Panc1 (cell line): ENCODE measurements at regions not wholly inside any gene's neighbourhood (a gene's known extent, or its start where the extent isn't known, plus 50 kb on each side); places are given as distances from the start of the nearest gene placed in this dataset.

Experiments used
- ATAC-seq: fragments of 200-7000 bp; cut with Tn5 transposase; 2 replicates; pipeline ENCODE4 v1.9.1; 2020; ENCODE audit warnings: mild to moderate bottlenecking, moderate library complexity
- BruUV-seq: library from RNA; stranded (reverse); fragments of 400-500 nt; replicated peaks from 2 replicates; lab custom pipeline; 2021; lab: Mats Ljungman, UMichigan
- CTCF ChIA-PET: fragments of 300-600 bp; sonication (Branson Sonifier 250); formaldehyde crosslinking; loops from one replicate; lab custom pipeline; 2022; ENCODE audit warnings: antibody characterized with exemption; lab: Charles Lee
- POLR2A ChIA-PET: fragments of 300-600 bp; sonication (Branson Sonifier 250); formaldehyde crosslinking; loops from one replicate; lab custom pipeline; 2022; ENCODE audit warnings: antibody characterized with exemption; lab: Charles Lee
- DNase-seq: peaks from one replicate; pipeline ENCODE4 v3.0.0-alpha.2; 2010; ENCODE audit warnings: low read depth, low spot score
- H3K27ac ChIP-seq: 2 replicates; pipeline ENCODE4 v1.5.1; 2011; ENCODE audit warnings: mild to moderate bottlenecking, low read length, inconsistent platforms
- H3K27me3 ChIP-seq: fragments of 200-500 bp; sonication (Bioruptor generic); 2 replicates; pipeline ENCODE4 v1.6.0; 2014; ENCODE audit warnings: low read length, inconsistent platforms; ENCODE audit not compliant: control insufficient read depth, insufficient read depth
- H3K36me3 ChIP-seq: fragments of 200-500 bp; sonication (Bioruptor generic); 2 replicates; pipeline ENCODE4 v1.5.1; 2014; ENCODE audit warnings: inconsistent platforms, mild to moderate bottlenecking, low read length, moderate library complexity; ENCODE audit not compliant: control insufficient read depth, insufficient read depth
- H3K4me1 ChIP-seq: 2 replicates; pipeline ENCODE4 v1.5.1; 2011; ENCODE audit warnings: inconsistent platforms, mild to moderate bottlenecking, low read length, moderate library complexity; ENCODE audit not compliant: control insufficient read depth, insufficient read depth
- H3K4me3 ChIP-seq, 2 experiments: 2 replicates each; pipeline ENCODE4 v1.5.1; 2011 to 2012; ENCODE audit warnings: low read depth in 2 of 2, low read length in 2 of 2, mild to moderate bottlenecking in 2 of 2, inconsistent platforms in 1 of 2, moderate library complexity in 1 of 2
- H3K9me3 ChIP-seq: fragments of 200-500 bp; sonication (Bioruptor generic); 2 replicates; pipeline ENCODE4 v1.5.1; 2014; ENCODE audit warnings: low read depth, mild to moderate bottlenecking, inconsistent platforms, low read length, moderate library complexity; ENCODE audit not compliant: control insufficient read depth, insufficient read depth
- POLR2AphosphoS5 ChIP-seq: IDR thresholded peaks from 2 replicates; pipeline ENCODE4 v1.6.1; 2012; ENCODE audit warnings: mild to moderate bottlenecking, low read depth, low read length, moderate library complexity
- SIN3A ChIP-seq: IDR thresholded peaks from 2 replicates; pipeline ENCODE4 v1.6.1; 2012; ENCODE audit warnings: low read depth, mild to moderate bottlenecking, low read length, moderate library complexity, borderline replicate concordance; ENCODE audit not compliant: insufficient read depth
- TCF7L2 ChIP-seq: IDR thresholded peaks from 2 replicates; pipeline ENCODE4 v1.6.1; 2011; ENCODE audit warnings: mild to moderate bottlenecking, low read depth, low read length, inconsistent platforms
- in situ Hi-C: cut with HindIII; loops from 2 replicates; pipeline ENCODE4 v1.10.0; 2016; ENCODE audit warnings: low sequenced_read_pairs, low pct_unique_long_range_greater_than_20kb
- intact Hi-C: fragments of 100-400 bp; cut with micrococcal nuclease; formaldehyde crosslinking; loops from one replicate; pipeline ENCODE4 v1.10.0; 2022; ENCODE audit not compliant: unreplicated experiment
- TF ChIP-seq, protein P1 (sequence below): fragments of 450-650 bp; IDR thresholded peaks from 2 replicates; pipeline ENCODE4 v1.5.1; 2017; ENCODE audit warnings: mild to moderate bottlenecking
- TF ChIP-seq, protein P2 (sequence below), 2 experiments: IDR thresholded peaks; 2 replicates each; pipeline ENCODE4 v1.6.1; 2011 to 2012; ENCODE audit warnings: low read depth in 2 of 2, control low read depth in 1 of 2, low read length in 1 of 2, mild to moderate bottlenecking in 1 of 2, moderate library complexity in 1 of 2; ENCODE audit not compliant: insufficient read depth in 1 of 2

DNA sequence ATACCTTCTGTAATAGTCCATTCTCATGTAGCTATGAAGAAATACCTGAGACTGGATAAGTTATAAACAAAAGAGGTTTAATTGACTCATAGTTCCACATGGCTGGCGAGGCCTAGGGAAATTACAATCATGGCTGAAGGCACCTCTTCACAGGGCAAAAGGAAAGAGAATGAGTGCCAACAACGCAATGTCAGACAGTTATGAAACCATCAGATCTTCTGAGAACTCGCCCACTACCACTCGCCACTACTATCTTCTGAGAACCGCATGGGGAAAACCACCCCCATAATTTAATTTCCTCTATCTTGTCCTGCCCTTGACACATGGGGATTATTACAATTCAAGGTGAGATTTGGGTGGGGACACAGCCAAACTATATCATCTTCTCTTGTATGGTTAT, 406.8 kb upstream of the CBLB start:
- ChIA-PET CTCF (no interaction called here), POLR2A (no interaction called here)
- intact Hi-C loops: no loop called here
- no peak for DNase-seq
- Histone ChIP-seq H3K36me3 (no peaks in the 10 kb centered on the region; the same call in 1 of the 2 replicates), H3K27ac (no peak overlapping the region), H3K4me3 (no peak overlapping the region), H3K4me1 (no peaks in the 10 kb centered on the region), H3K9me3 (no peaks in the 10 kb centered on the region), H3K27me3 (no peaks in the 10 kb centered on the region)
- in situ Hi-C loops: no loop called here
- TF ChIP-seq, protein P1, sequence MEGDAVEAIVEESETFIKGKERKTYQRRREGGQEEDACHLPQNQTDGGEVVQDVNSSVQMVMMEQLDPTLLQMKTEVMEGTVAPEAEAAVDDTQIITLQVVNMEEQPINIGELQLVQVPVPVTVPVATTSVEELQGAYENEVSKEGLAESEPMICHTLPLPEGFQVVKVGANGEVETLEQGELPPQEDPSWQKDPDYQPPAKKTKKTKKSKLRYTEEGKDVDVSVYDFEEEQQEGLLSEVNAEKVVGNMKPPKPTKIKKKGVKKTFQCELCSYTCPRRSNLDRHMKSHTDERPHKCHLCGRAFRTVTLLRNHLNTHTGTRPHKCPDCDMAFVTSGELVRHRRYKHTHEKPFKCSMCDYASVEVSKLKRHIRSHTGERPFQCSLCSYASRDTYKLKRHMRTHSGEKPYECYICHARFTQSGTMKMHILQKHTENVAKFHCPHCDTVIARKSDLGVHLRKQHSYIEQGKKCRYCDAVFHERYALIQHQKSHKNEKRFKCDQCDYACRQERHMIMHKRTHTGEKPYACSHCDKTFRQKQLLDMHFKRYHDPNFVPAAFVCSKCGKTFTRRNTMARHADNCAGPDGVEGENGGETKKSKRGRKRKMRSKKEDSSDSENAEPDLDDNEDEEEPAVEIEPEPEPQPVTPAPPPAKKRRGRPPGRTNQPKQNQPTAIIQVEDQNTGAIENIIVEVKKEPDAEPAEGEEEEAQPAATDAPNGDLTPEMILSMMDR: no peak
- TF ChIP-seq TCF7L2 (no peak), SIN3A (no peak), POLR2AphosphoS5 (no peak)
- TF ChIP-seq, protein P2, sequence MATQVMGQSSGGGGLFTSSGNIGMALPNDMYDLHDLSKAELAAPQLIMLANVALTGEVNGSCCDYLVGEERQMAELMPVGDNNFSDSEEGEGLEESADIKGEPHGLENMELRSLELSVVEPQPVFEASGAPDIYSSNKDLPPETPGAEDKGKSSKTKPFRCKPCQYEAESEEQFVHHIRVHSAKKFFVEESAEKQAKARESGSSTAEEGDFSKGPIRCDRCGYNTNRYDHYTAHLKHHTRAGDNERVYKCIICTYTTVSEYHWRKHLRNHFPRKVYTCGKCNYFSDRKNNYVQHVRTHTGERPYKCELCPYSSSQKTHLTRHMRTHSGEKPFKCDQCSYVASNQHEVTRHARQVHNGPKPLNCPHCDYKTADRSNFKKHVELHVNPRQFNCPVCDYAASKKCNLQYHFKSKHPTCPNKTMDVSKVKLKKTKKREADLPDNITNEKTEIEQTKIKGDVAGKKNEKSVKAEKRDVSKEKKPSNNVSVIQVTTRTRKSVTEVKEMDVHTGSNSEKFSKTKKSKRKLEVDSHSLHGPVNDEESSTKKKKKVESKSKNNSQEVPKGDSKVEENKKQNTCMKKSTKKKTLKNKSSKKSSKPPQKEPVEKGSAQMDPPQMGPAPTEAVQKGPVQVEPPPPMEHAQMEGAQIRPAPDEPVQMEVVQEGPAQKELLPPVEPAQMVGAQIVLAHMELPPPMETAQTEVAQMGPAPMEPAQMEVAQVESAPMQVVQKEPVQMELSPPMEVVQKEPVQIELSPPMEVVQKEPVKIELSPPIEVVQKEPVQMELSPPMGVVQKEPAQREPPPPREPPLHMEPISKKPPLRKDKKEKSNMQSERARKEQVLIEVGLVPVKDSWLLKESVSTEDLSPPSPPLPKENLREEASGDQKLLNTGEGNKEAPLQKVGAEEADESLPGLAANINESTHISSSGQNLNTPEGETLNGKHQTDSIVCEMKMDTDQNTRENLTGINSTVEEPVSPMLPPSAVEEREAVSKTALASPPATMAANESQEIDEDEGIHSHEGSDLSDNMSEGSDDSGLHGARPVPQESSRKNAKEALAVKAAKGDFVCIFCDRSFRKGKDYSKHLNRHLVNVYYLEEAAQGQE (IDR thresholded peaks at IDR 0.05; ENCODE audit: insufficient read depth in 1 of 2, low read depth in 2 of 2, low read length in 1 of 2): no peak
- ATAC-seq: no peak
- BruUV-seq: no TSS peak

DNA sequence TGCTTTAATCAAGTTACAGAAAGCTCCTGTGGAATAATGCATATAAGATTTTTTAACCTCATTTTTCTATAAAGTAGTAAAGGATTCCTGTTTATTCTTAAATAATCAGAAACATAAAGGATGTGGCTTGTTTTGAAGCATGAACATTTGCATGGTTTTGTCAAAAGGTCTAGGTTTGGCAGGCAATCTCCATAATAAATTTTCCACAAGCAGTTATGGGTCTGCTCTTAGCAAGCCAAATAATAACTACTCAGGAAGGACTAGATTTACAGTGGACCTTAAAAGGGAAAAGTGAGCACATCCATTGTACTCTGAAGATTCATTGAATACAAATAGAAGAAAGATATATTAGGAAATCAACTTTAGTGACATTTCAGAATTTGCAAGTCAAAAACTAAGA, 407.3 kb upstream of the CBLB start:
- intact Hi-C loops (no loop called here), in situ Hi-C loops (no loop called here)
- no TSS peak for BruUV-seq
- DNase-seq: no peak
- no peaks in the 10 kb centered on the region for H3K27me3 ChIP-seq
- no peak overlapping the region for H3K4me3 ChIP-seq
- no peaks in the 10 kb centered on the region for H3K4me1 ChIP-seq
- H3K9me3 ChIP-seq: no peaks in the 10 kb centered on the region
- ChIA-PET POLR2A (no interaction called here), CTCF (no interaction called here)
- TF ChIP-seq TCF7L2 (no peak), POLR2AphosphoS5 (no peak), SIN3A (no peak)
- TF ChIP-seq, protein P2 (IDR thresholded peaks at IDR 0.05; ENCODE audit: insufficient read depth in 1 of 2, low read depth in 2 of 2, low read length in 1 of 2): no peak
- TF ChIP-seq, protein P1: no peak
- no peak overlapping the region for H3K27ac ChIP-seq
- H3K36me3 ChIP-seq: no peaks in the 10 kb centered on the region; the same call in 1 of the 2 replicates
- ATAC-seq: no peak
